ENCODE measurements at regions not wholly inside any gene's neighbourhood (a gene's known extent, or its start where the extent isn't known, plus 50 kb on each side); places are given as distances from the start of the nearest gene placed in this dataset.

DNA sequence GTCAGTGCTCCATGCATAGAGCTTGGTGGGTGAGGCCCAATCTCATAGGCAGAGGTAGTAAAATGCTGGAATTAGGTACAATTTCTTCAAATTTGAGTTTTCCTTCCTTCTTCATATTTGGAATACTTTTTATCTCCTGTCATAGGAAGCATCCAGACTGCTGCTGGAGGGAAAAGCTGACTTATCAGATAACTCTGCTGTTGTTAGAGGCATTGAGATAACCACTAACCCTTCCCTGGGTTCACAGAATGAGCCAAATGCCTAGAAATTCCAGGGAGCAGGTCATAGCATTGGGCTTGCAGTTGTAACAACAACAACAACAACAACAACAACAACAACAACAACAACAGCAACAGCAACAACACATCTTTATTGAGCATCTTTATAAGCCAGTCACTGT, 332.7 kb downstream of the PDCD6IP start:
- no peak overlapping the region for H3K4me2 ChIP-seq (ENCODE audit: low read length)
- H3K9me3 ChIP-seq (ENCODE audit: low read length) = peaks cover 10% of the 10 kb centered on the region
- H3K79me2 ChIP-seq (replicated peaks; ENCODE audit: insufficient read depth, low read length) = no peaks in the 10 kb centered on the region
- no peak overlapping the region for H3K27ac ChIP-seq (ENCODE audit: low read length)
- no peaks in the 10 kb centered on the region for H3F3A ChIP-seq (ENCODE audit: insufficient read depth, low read length, poor library complexity, severe bottlenecking)
- no peak overlapping the region for H3K4me3 ChIP-seq (ENCODE audit: low read length)
- no peak for TF ChIP-seq EZH2 (IDR thresholded peaks at IDR 0.05; ENCODE audit: borderline replicate concordance, insufficient read depth, low read length, poor library complexity, severe bottlenecking)
- TF ChIP-seq SMC3 (conservative IDR thresholded peaks at IDR 0.05; ENCODE audit: poor library complexity) = no peak
- no peak for TF ChIP-seq RAD21 (conservative IDR thresholded peaks at IDR 0.05)
- TF ChIP-seq, protein P1, sequence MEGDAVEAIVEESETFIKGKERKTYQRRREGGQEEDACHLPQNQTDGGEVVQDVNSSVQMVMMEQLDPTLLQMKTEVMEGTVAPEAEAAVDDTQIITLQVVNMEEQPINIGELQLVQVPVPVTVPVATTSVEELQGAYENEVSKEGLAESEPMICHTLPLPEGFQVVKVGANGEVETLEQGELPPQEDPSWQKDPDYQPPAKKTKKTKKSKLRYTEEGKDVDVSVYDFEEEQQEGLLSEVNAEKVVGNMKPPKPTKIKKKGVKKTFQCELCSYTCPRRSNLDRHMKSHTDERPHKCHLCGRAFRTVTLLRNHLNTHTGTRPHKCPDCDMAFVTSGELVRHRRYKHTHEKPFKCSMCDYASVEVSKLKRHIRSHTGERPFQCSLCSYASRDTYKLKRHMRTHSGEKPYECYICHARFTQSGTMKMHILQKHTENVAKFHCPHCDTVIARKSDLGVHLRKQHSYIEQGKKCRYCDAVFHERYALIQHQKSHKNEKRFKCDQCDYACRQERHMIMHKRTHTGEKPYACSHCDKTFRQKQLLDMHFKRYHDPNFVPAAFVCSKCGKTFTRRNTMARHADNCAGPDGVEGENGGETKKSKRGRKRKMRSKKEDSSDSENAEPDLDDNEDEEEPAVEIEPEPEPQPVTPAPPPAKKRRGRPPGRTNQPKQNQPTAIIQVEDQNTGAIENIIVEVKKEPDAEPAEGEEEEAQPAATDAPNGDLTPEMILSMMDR (IDR thresholded peaks at IDR 0.05; ENCODE audit: poor library complexity, severe bottlenecking) = no peak
- TF ChIP-seq, protein P2, sequence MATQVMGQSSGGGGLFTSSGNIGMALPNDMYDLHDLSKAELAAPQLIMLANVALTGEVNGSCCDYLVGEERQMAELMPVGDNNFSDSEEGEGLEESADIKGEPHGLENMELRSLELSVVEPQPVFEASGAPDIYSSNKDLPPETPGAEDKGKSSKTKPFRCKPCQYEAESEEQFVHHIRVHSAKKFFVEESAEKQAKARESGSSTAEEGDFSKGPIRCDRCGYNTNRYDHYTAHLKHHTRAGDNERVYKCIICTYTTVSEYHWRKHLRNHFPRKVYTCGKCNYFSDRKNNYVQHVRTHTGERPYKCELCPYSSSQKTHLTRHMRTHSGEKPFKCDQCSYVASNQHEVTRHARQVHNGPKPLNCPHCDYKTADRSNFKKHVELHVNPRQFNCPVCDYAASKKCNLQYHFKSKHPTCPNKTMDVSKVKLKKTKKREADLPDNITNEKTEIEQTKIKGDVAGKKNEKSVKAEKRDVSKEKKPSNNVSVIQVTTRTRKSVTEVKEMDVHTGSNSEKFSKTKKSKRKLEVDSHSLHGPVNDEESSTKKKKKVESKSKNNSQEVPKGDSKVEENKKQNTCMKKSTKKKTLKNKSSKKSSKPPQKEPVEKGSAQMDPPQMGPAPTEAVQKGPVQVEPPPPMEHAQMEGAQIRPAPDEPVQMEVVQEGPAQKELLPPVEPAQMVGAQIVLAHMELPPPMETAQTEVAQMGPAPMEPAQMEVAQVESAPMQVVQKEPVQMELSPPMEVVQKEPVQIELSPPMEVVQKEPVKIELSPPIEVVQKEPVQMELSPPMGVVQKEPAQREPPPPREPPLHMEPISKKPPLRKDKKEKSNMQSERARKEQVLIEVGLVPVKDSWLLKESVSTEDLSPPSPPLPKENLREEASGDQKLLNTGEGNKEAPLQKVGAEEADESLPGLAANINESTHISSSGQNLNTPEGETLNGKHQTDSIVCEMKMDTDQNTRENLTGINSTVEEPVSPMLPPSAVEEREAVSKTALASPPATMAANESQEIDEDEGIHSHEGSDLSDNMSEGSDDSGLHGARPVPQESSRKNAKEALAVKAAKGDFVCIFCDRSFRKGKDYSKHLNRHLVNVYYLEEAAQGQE (IDR thresholded peaks at IDR 0.05; ENCODE audit: borderline replicate concordance) = no peak
- no peak for TF ChIP-seq TAF1 (IDR thresholded peaks at IDR 0.05; ENCODE audit: low read depth)
- no peak for TF ChIP-seq MXI1 (conservative IDR thresholded peaks at IDR 0.05; ENCODE audit: poor library complexity, severe bottlenecking)
- TF ChIP-seq EP300 (conservative IDR thresholded peaks at IDR 0.05; ENCODE audit: poor library complexity, severe bottlenecking) = no peak
- TF ChIP-seq POLR2AphosphoS5 (IDR thresholded peaks at IDR 0.05) = no peak
- H3K36me3 ChIP-seq (ENCODE audit: insufficient read depth, low read length) = no peaks in the 10 kb centered on the region
- H3K27me3 ChIP-seq (ENCODE audit: insufficient read depth, low read depth, low read length) = no peaks in the 10 kb centered on the region
- no peak overlapping the region for H3K9ac ChIP-seq (ENCODE audit: low read length)
- H2AFZ ChIP-seq (ENCODE audit: low read depth, low read length) = no peak overlapping the region
- H4K20me1 ChIP-seq (ENCODE audit: insufficient read depth) = no peaks in the 10 kb centered on the region
- H3K9me2 ChIP-seq (ENCODE audit: insufficient read depth, low read length) = no peaks in the 10 kb centered on the region

DNA sequence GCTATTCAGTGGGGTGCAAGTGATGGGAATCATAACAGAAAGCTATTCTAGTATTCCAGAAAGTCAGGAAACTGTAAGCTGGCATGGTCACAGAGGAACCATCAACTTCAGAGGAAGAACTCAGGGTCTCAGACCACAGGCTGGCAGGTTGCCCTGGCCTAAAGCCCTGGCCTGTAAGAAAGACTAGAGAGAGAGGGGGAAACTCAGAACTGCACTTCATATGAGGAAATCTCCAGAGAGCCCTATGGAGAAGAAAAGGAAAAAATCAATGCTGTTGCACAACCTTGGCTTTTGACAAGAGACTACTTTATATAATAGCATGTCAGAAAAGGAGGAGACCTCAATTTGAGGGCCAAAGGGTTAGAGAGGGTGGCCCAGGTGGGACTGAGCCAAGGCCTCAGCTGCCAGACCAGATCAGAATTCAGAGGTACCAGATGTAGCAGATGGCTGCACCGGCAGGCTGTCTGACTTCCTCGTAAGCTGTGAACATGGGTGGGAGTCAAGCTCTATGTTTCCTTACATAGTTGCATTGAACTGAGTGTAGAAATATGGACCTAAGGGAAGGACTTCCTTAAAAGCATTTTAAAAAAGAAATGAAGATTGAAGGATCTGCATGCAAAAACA, 333.8 kb downstream of the PDCD6IP start:
- H3K4me2 ChIP-seq (ENCODE audit: low read length) = no peak overlapping the region
- H4K20me1 ChIP-seq (ENCODE audit: insufficient read depth) = no peaks in the 10 kb centered on the region
- H3K27ac ChIP-seq (ENCODE audit: low read length) = no peak overlapping the region
- H3K27me3 ChIP-seq (ENCODE audit: insufficient read depth, low read depth, low read length) = no peaks in the 10 kb centered on the region
- no peak overlapping the region for H3K9ac ChIP-seq (ENCODE audit: low read length)
- no peaks in the 10 kb centered on the region for H3K36me3 ChIP-seq (ENCODE audit: insufficient read depth, low read length)
- TF ChIP-seq TAF1 (IDR thresholded peaks at IDR 0.05; ENCODE audit: low read depth) (no peak), EZH2 (IDR thresholded peaks at IDR 0.05; ENCODE audit: borderline replicate concordance, insufficient read depth, low read length, poor library complexity, severe bottlenecking) (no peak), POLR2AphosphoS5 (IDR thresholded peaks at IDR 0.05) (no peak), EP300 (conservative IDR thresholded peaks at IDR 0.05; ENCODE audit: poor library complexity, severe bottlenecking) (no peak), SMC3 (conservative IDR thresholded peaks at IDR 0.05; ENCODE audit: poor library complexity) (no peak), RAD21 (conservative IDR thresholded peaks at IDR 0.05) (no peak), MXI1 (conservative IDR thresholded peaks at IDR 0.05; ENCODE audit: poor library complexity, severe bottlenecking) (no peak)
- TF ChIP-seq, protein P1 (IDR thresholded peaks at IDR 0.05; ENCODE audit: poor library complexity, severe bottlenecking) = no peak
- TF ChIP-seq, protein P2 (IDR thresholded peaks at IDR 0.05; ENCODE audit: borderline replicate concordance) = no peak
- H3K9me3 ChIP-seq (ENCODE audit: low read length) = peaks cover 10% of the 10 kb centered on the region
- H2AFZ ChIP-seq (ENCODE audit: low read depth, low read length) = no peak overlapping the region
- no peaks in the 10 kb centered on the region for H3F3A ChIP-seq (ENCODE audit: insufficient read depth, low read length, poor library complexity, severe bottlenecking)
- H3K4me3 ChIP-seq (ENCODE audit: low read length) = no peak overlapping the region
- no peaks in the 10 kb centered on the region for H3K79me2 ChIP-seq (replicated peaks; ENCODE audit: insufficient read depth, low read length)
- no peaks in the 10 kb centered on the region for H3K9me2 ChIP-seq (ENCODE audit: insufficient read depth, low read length)

Data from neural cell (in vitro differentiated cells).